ENCODE measurements at regions not wholly inside any gene's neighbourhood (a gene's known extent, or its start where the extent isn't known, plus 50 kb on each side); places are given as distances from the start of the nearest gene placed in this dataset.
A peak's percentile ranks its signal among the peaks of the same experiment; 100 is the strongest.

DNA sequence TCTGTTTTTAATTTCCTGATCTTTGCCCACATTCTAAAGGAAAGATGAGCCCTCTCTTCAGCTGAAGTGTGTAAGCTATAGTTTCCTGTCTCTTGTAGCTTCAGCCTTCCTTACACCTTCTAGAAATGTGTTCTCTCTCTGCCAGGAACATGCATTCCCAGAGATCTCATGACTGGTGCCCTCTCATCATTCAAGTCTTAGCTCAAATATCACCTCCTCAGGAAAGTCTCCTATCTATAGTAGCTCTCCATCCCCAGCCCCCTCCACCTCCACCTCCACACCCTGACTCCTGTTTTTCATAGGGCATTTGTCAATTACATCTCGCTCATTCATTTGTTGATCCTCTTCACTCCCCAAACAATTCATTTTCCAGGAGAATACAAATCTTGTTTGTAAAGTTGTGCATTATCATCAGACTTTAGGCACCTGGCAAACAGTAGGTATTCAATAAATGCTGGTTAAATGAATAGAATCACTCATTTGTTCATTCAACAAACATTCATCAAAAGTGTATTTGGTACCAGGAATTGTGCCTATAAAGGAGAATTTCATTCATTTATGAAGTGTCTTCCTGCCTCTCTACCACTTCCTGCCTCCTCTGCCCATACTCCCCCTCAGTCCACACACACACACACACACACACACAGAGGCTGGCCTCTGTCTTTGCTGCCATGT lies 160.3 kb downstream of the BBOX1 start:
- ATAC-seq (no peak), DNase-seq (no peak)
- intact Hi-C loops (cut with DNase I): no loop called here

GRCh38 chr11:27196203-27196897 lies 155.7 kb downstream of the BBOX1 start:
- ATAC-seq: no peak
- intact Hi-C loops (cut with DNase I): no loop called here
- DNase-seq: no peak

DNA sequence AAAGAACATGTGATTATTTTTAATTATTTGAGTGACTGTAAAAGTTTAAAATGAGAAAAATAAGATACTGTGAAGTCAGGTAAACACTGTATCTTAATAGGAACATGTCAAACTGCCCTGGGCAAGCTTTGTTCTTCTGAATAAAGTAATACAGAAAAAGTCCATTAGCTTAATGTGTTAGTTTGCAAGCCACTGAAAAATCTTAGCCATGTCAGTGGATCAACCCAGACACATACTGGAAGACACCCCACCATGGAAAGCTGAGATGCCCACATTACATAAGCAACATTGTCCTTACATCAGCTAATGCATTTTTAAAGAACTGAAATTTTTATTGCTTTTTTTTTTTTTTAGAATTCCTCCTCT lies 155.2 kb downstream of the BBOX1 start:
- intact Hi-C loops (cut with DNase I): no loop called here
- DNase-seq (no peak), ATAC-seq (no peak)

- DNase-seq: no peak
- intact Hi-C loops (cut with DNase I): no loop called here
- ATAC-seq: no peak
These were observed 154.4 kb downstream of the BBOX1 start for GRCh38 chr11:27194976-27195375.

DNA sequence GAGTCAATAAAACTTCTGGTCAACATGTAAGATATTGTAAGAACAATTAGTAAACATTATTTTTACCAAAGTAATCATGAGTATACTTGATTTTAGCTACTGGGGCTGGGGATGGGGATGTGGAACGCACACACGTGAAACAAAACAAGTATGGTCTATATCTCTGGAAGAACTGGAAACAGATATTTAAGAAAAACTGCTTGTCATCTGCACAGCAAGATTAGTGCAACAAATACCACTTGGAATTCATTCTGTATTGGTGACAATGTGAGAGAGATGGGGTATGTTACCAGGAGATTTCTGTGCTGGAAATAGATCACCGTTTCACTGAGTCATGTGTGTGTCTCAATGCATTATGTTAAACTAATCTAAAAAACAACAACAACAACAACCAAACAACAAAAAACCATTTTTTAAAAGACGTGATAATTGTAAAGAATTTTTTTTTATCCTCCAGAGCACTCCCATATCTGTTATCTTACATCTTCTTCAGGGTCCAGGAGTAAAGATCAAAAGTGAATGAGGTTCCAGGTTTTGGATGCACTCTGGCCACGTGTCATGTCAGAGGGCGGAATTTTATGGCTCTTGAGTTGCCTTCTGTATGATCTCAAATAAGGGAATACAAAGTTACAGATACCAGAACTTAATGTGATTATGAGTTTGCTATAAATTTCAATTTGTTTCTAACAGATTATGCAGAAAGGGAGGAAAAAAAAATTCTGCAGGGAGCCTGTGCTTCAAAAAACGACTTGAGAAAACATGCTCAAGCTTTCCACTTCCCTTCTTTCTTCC lies 153.0 kb downstream of the BBOX1 start:
- ATAC-seq: no peak
- intact Hi-C loops (cut with DNase I): no loop called here

DNA sequence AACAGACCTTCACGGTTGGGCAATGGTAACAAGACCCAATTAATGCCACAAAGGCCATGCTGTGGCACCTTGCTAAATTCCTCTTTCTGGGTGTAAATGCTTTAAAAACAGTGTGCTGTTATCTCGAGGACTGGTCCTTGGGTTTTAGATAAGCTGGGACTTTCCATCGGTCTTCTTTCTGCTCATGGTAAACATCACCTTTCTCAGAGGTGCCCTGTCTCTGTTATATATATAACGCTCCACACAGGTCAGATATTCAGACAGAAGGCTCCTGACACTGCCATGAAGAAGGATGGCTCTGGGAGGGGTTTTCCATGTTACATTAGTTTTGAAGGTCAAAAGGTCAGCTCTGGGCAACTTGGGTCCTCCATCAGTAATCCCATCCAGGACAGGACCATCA lies 151.6 kb downstream of the BBOX1 start:
- no peak for ATAC-seq
- intact Hi-C loops (cut with DNase I): no loop called here

More for the DNA sequence above, 153.0 kb downstream of the BBOX1 start:
- no peak for DNase-seq

DNA sequence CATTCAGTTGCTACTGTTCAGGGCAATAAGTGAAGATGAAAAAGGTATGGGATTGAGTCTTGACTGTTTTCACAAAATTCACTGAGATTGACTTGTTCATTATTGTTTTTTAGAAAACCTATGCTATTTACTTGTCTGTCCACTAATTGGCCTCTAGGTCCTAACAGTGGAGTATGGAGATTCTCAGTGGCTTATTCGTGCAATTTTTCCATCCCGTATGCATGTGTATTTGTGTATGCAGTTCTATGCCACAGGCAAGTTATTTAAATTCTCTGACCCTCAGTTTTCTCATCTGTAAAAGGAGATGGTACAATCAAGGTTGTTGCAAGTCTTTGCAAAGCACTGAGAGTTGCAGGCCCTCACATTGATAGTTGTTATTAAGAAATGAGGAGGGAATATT lies 151.0 kb downstream of the BBOX1 start:
- DNase-seq (no peak), ATAC-seq (no peak)
- intact Hi-C loops (cut with DNase I): no loop called here

More for the DNA sequence above, 151.6 kb downstream of the BBOX1 start:
- DNase-seq: no peak

DNA sequence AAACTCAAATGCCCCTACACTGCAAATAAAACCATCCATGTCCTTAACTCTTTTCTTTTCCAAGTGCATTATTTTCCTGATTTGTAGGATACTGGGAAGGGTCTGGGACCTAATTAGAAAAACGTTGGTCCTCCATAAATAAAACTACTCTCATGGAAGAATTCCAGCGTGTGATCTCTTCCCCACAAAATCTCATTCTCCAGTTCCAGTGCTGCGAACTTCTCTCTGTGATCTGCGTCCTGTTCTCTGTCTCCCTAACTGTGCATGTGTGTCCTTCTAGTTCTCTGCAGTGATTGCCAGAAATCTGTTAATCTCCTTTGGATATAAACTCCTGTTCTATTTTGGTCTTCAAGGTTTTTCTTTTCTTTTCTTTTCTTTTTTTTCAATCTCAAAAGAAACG lies 148.1 kb downstream of the BBOX1 start:
- intact Hi-C loops (cut with DNase I): loop anchor here (5.0 to 10.0 kb wide), 3 partner anchors 106 to 166 kb away; no protein-coding TSS in a partner anchor
- no peak for ATAC-seq
- DNase-seq: no peak

DNA sequence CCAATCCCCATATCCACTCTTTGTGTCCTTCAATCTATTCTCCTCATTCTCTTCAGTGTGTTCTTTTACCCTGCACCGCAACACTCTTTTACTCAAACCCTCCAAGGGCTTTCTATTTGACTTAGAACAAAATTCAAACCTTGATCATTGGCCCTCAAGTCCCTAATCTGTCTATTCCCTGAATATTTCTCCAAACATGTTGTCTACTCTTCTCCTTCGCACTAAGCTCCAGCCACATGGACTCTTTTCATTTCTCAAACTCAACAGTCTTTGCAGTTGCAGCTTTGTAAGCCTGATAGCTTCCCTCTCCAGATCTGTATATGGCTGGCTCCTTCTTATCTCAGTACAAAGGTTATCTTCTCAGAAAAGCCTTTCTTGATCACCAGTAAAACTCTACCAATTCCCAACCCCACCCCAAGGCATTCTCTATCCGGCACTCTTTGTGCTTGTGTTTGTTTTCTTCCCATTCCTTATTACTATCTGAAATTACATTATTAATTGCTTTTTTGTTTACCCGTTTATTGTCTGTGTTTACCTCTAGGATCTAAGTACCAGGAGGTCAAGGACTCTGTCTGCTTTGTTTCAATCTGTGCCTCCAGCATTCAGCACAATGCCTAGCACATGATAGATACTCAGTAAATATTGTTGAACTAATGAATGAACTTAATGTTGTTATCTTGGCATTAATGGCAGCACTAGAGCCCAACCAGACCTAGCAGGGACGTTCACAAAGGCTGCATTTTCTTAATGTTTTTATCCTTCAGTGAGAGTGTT lies 147.4 kb downstream of the BBOX1 start:
- no peak for ATAC-seq
- DNase-seq: no peak
- intact Hi-C loops (cut with DNase I): loop anchor here (5.0 to 10.0 kb wide), 3 partner anchors 107 to 167 kb away; no protein-coding TSS in a partner anchor

DNA sequence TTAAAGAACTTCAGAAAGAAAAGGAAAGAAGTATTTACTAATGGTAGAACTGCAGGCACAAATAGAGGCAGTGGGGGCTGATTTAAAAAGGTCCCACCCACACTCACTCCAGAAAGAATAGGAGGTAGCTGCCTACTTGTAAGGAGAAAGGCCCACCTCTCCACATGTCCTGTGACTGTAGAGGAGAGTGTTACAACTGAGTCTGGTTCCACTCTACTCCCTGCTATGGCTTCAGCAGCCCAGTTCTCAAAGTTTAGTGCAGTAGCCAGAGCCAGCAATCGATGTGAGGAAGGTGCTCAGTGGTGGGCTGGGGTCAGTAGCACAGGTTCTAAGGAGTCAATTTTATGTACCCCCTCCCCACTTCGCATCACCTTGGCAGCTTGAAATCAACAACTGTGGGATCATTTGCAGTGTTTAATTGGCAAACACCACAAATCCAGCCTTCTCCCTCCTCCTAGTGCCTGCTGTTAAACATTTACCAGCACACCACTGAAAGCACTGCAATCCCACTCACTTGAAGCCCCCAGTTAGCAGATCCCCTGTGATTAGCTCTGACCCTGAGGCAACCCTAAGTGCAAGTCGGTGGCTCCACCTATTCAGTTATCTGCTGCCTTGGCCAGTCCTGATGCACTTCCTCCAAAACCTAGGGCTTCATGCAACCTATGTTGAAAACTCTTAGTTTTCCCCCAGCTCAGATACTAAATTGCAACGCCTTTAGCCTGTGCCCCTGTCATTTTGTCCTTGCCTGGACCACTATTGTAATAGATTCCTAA lies 146.6 kb downstream of the BBOX1 start:
- ATAC-seq: no peak
- intact Hi-C loops (cut with DNase I): loop anchor here (5.0 to 10.0 kb wide), 3 partner anchors 108 to 168 kb away; no protein-coding TSS in a partner anchor

GRCh38 chr11:27186580-27186979 lies 146.0 kb downstream of the BBOX1 start:
- intact Hi-C loops (cut with DNase I): loop anchor here (5.0 to 10.0 kb wide), 3 partner anchors 108 to 168 kb away; no protein-coding TSS in a partner anchor
- DNase-seq (no peak), ATAC-seq (no peak)

More for the DNA sequence above, 146.6 kb downstream of the BBOX1 start:
- DNase-seq: no peak

DNA sequence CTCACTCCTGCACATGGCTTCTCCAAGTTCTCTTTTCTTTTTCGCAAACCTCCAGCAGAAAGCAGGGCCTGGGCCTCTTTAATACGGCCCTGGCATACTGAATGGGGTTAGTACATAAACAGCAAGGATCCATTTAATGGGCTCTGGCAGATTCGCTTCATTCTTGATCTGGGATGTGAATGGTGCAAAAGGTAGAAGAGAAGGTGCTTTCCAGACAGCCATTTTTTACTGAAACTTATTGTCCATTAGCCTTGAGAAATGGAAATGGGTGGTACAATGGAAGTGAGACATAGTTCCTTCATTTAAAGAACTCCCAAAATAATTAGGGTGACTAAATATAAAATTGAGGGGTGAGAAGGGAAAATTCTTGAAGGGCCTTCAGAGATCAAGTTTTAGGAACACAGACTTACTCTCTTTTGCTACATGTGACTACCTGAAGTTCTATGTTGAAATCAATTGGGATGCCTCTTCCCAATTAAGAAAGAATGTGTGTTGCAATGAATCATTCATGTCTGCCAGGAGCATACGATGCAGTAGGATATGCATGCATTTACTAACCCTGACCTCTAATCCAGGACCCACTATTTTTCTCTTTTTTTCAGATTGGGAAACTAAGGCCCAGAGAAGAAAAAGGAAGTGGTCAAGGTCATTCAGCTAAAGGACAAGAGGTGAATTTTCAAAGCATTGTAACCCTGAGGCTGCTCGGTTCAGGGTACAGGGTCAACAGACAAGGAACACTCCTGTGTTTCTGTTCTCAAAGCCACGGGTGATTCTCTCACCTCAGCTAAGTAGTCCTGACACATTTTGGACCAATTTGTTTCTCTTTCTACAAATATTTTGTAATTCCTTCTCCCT lies 144.1 kb downstream of the BBOX1 start:
- no peak for DNase-seq
- intact Hi-C loops (cut with DNase I): loop anchor here (2.0 to 10.0 kb wide), 5 partner anchors 110 to 302 kb away; no protein-coding TSS in a partner anchor
- no peak for ATAC-seq

DNA sequence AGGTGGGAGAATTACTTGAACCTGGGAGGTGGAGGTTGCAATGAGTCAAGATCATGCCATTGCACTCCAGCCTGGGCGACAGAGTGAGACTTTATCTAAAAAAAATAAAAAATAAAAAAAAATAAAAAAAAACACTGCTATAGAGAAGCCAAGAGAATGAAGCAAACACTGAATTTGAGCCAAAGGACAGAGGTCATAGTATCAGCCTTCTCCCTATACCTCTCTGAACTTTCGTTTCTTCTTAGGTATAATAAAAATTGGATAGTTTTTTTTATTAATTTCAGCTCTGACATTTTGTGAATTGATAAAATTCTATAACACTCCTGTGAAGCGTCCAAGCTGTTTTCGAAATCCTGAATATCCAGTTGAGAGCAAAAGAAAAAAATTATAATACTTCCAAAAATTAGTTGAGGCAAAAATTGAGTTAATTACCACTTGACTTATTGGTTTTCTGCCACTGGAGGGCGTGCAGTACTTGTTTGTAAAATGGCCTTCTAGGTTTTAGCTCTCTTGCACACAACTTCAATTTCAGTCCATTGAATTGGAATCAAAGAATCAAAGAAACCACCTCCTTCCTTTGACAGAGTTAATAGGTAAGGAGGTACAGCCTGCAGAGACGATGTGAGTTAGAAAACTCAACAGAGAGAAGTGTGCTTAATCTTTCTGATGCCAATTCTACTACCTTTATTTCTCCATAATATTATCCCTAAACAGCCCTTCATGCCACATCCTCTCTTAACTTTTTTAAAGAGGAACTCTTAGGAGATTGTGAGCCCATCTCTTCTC lies 143.2 kb downstream of the BBOX1 start:
- ATAC-seq (peak; percentile 60 to 72), DNase-seq (peak; percentile 46)
- intact Hi-C loops (cut with DNase I): loop anchor here (2.0 to 10.0 kb wide), 4 partner anchors 111 to 303 kb away; no protein-coding TSS in a partner anchor

DNA sequence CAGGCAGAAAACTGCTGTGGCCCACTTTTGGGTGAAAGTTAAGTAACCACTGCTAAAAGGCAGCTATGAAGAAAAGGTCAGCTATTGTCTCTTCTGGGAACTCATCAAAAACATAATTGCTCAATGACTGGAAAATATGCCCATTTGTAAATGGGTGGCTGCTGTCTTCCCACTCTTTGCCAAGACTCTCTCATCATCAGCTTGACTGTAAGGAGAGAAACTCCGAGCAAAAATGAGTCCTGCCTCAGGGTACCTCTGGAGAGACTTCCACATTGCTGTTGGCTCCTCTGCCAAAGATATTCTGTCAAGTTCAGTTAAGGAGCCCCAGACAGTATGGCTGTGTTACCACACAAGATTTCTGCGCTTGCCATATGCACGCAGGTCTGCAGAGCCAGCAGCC lies 138.7 kb downstream of the BBOX1 start:
- DNase-seq (no peak), ATAC-seq (no peak)
- intact Hi-C loops (cut with DNase I): no loop called here

- intact Hi-C loops (cut with DNase I): no loop called here
- DNase-seq: no peak
- no peak for ATAC-seq
These were observed 138.2 kb downstream of the BBOX1 start for GRCh38 chr11:27178859-27179258.

Measured in left cardiac atrium (tissue), 4 donors.